SU-DHL-6 (cell line): ENCODE measurements at regions not wholly inside any gene's neighbourhood (a gene's known extent, or its start where the extent isn't known, plus 50 kb on each side); places are given as distances from the start of the nearest gene placed in this dataset.

Experiments
- CTCF ChIP-seq: fragments of 200-600 bp; sonication (generic); IDR thresholded peaks from one replicate; pipeline ENCODE4 v1.5.1; 2017; ENCODE audit warnings: antibody characterized with exemption, mild to moderate bottlenecking, low read length, moderate library complexity; ENCODE audit not compliant: insufficient read depth, poor library complexity, severe bottlenecking
- EZH2phosphoT487 ChIP-seq: fragments of 200-600 bp; sonication (generic), shearing (Covaris generic); conservative IDR thresholded peaks from 2 replicates; pipeline ENCODE4 v1.6.1; 2018; ENCODE audit warnings: mild to moderate bottlenecking, antibody characterized with exemption, low read length, moderate library complexity, mixed read lengths

- TF ChIP-seq CTCF (no peak), EZH2phosphoT487 (no peak)
Measured at GRCh38 chr9:118028225-118028624, 324.0 kb downstream of the TLR4 start.
